Thyroid gland (tissue), 4 donors: ENCODE measurements at regions not wholly inside any gene's neighbourhood (a gene's known extent, or its start where the extent isn't known, plus 50 kb on each side); places are given as distances from the start of the nearest gene placed in this dataset.

Experiments used
- DNase-seq, 2 donors: peaks; one replicate each; pipeline ENCODE4 v3.0.0-alpha.2; 2019
- H3K27ac ChIP-seq, 3 donors: fragments of 200-600 bp; sonication (generic); 1 replicate in 2 of 3; 2 replicates in 1 of 3; pipeline ENCODE4 v1.5.1; 2016 to 2019; ENCODE audit warnings: mild to moderate bottlenecking in 1 of 3, moderate library complexity in 1 of 3
- H3K27me3 ChIP-seq: fragments of 200-600 bp; sonication (generic); one replicate; pipeline ENCODE4 v1.5.1; 2019
- H3K36me3 ChIP-seq, 2 donors: fragments of 200-600 bp; sonication (generic); one replicate each; pipeline ENCODE4 v1.5.1; 2016 to 2019
- H3K4me1 ChIP-seq, 2 donors: fragments of 200-600 bp; sonication (generic); one replicate each; pipeline ENCODE4 v1.5.1; 2017 to 2019
- H3K4me3 ChIP-seq, 3 donors: fragments of 200-600 bp; sonication (generic); replicated peaks in 1 of 3; 1 replicate in 2 of 3; 2 replicates in 1 of 3; pipeline ENCODE4 v1.5.1; 2016; ENCODE audit warnings: mild to moderate bottlenecking in 1 of 3
- H3K9me3 ChIP-seq: fragments of 200-600 bp; sonication (generic); one replicate; pipeline ENCODE4 v1.5.1; 2017
- CTCF ChIP-seq, 6 experiments: fragments of 200-600 bp in 3 of 6; fragments of 450-650 bp in 3 of 6; sonication (generic) in 3 of 6; IDR thresholded peaks; one replicate each; pipeline ENCODE4 v1.5.1; 2016 to 2019; ENCODE audit warnings: antibody characterized with exemption in 6 of 6, mild to moderate bottlenecking in 2 of 6, inconsistent platforms in 1 of 6, moderate library complexity in 1 of 6
- POLR2A ChIP-seq, 2 donors: fragments of 450-650 bp; IDR thresholded peaks; one replicate each; pipeline ENCODE4 v1.6.1; 2017; ENCODE audit warnings: antibody characterized with exemption in 2 of 2, mild to moderate bottlenecking in 2 of 2, moderate library complexity in 1 of 2
- WGBS, 2 donors: methylation state at CpG; one replicate each; pipeline ENCODE4 v1.1.5; 2017; 5-methylcytosine and 5-hydroxymethylcytosine counted together
- intact Hi-C: fragments of 100-400 bp; cut with DNase I; formaldehyde crosslinking; loops from one replicate; pipeline ENCODE4 v1.15.1; 2023

GRCh38 chr20:37579106-37579505, 51.4 kb upstream of the BLCAP start:
- H3K36me3 ChIP-seq = no peaks in the 10 kb centered on the region
- no peaks in the 10 kb centered on the region for H3K27me3 ChIP-seq
- 29 to 38% methylated on average over 7 of the region's 7 CpGs for WGBS, 2 donors
- H3K4me3 ChIP-seq = no peak overlapping the region
- H3K27ac ChIP-seq = no peak overlapping the region
- intact Hi-C loops = no loop called here
- TF ChIP-seq POLR2A (IDR thresholded peaks at IDR 0.05) (no peak), CTCF (IDR thresholded peaks at IDR 0.05) (no peak)
- H3K4me1 ChIP-seq = no peaks in the 10 kb centered on the region
- peak in 1 of 2 donors; percentile 12 for DNase-seq
- no peaks in the 10 kb centered on the region for H3K9me3 ChIP-seq

GRCh38 chr20:37577981-37578380, 50.3 kb upstream of the BLCAP start:
- intact Hi-C loops = no loop called here
- Histone ChIP-seq H3K36me3 (no peaks in the 10 kb centered on the region), H3K4me1 (no peaks in the 10 kb centered on the region), H3K27me3 (no peaks in the 10 kb centered on the region), H3K4me3 (no peak overlapping the region), H3K9me3 (no peaks in the 10 kb centered on the region), H3K27ac (no peak overlapping the region)
- DNase-seq = no peak
- WGBS, 2 donors = 78 to 80% methylated on average over 6 of the region's 6 CpGs
- TF ChIP-seq CTCF (IDR thresholded peaks at IDR 0.05) = no peak
- no peak for TF ChIP-seq POLR2A (IDR thresholded peaks at IDR 0.05)
